ENCODE measurements at regions not wholly inside any gene's neighbourhood (a gene's known extent, or its start where the extent isn't known, plus 50 kb on each side); places are given as distances from the start of the nearest gene placed in this dataset.

DNA sequence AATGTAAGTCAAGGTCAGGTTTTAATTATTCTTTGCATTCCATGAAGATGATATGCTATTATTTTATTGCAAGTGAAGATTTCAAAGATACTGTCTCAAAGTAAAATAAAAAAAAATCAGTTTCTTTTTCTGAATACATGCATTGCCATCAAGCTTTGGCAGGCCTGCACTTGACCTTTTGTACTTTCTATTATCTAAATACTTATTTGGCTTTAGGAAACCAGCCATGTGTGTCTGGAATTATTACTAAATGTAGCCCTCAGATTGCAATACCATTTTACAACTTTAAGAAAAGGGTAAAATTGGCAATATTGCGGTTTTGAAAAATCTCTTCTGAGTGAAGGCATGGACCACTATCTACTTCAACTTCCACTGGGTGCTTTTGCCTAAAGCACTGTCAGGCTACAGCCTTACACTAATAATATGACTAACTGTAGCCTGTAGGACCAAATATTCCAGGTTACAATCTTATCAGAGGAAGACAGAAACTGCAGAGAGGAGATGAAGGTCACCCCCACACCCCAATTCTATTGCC, 349.4 kb upstream of the DCBLD2 start:
- no peak for DNase-seq
- no peak for TF ChIP-seq POLR2A (IDR thresholded peaks at IDR 0.05)
- TF ChIP-seq CTCF (IDR thresholded peaks at IDR 0.05): no peak
- Histone ChIP-seq H3K27ac (no peak overlapping the region), H3K9me3 (no peaks in the 10 kb centered on the region), H3K36me3 (no peaks in the 10 kb centered on the region), H3K4me3 (no peak overlapping the region), H3K4me1 (no peaks in the 10 kb centered on the region), H3K27me3 (no peaks in the 10 kb centered on the region)

- Histone ChIP-seq H3K27me3 (no peaks in the 10 kb centered on the region), H3K27ac (no peak overlapping the region), H3K4me3 (no peak overlapping the region), H3K4me1 (no peaks in the 10 kb centered on the region), H3K9me3 (no peaks in the 10 kb centered on the region), H3K36me3 (no peaks in the 10 kb centered on the region)
- no peak for DNase-seq
- TF ChIP-seq CTCF (IDR thresholded peaks at IDR 0.05): no peak
- no peak for TF ChIP-seq POLR2A (IDR thresholded peaks at IDR 0.05)
Measured at GRCh38 chr3:99250272-99250671, 348.8 kb upstream of the DCBLD2 start.

DNA sequence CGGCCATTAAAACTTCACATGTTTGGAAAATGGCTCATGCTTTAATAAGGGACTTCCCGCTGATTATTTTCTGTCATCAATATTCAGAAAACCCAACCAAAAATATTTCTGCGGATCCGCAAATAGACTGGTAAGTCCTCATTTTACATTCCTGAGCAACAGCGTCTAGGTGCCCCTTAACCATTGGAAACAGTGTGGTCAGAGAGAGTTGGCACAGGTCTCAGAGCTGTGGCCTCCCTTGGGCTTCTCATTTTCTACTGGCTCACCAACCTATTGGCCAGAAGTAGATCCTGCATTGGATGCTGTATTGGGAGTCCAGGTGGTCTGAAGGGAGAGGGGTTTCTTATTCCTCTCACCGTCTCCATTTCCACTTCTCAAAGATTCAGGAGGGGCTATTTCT, 348.1 kb upstream of the DCBLD2 start:
- Histone ChIP-seq H3K27me3 (no peaks in the 10 kb centered on the region), H3K36me3 (no peaks in the 10 kb centered on the region), H3K4me3 (no peak overlapping the region), H3K27ac (no peak overlapping the region), H3K9me3 (no peaks in the 10 kb centered on the region), H3K4me1 (no peaks in the 10 kb centered on the region)
- TF ChIP-seq POLR2A (IDR thresholded peaks at IDR 0.05) (no peak), CTCF (IDR thresholded peaks at IDR 0.05) (no peak)
- DNase-seq: no peak

DNA sequence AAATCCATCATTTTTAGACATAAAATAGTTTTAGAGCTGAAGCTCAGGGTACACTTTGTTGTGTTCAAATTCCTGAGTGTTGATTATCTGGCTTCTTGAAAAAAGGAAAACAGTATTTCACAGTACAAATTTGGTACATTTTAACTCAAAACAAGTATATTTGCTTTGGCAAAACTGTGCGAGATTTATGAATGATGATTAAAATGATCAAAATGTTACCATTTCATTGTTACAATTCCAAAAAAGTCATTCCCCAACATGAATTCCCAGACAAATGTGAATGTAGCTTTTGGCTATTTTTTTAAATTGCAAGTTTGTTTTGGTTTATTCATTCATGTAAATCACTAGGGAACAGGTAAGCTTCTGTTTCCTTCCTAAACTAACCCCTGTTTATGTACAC, 347.4 kb upstream of the DCBLD2 start:
- DNase-seq: no peak
- no peak overlapping the region for H3K4me3 ChIP-seq
- H3K27me3 ChIP-seq: no peaks in the 10 kb centered on the region
- TF ChIP-seq CTCF (IDR thresholded peaks at IDR 0.05) (no peak), POLR2A (IDR thresholded peaks at IDR 0.05) (no peak)
- H3K9me3 ChIP-seq: no peaks in the 10 kb centered on the region
- no peaks in the 10 kb centered on the region for H3K4me1 ChIP-seq
- no peak overlapping the region for H3K27ac ChIP-seq
- H3K36me3 ChIP-seq: no peaks in the 10 kb centered on the region

- no peak overlapping the region for H3K4me3 ChIP-seq
- no peaks in the 10 kb centered on the region for H3K9me3 ChIP-seq
- H3K4me1 ChIP-seq: no peaks in the 10 kb centered on the region
- DNase-seq: no peak
- TF ChIP-seq POLR2A (IDR thresholded peaks at IDR 0.05) (no peak), CTCF (IDR thresholded peaks at IDR 0.05) (no peak)
- H3K27me3 ChIP-seq: no peaks in the 10 kb centered on the region
- H3K36me3 ChIP-seq: no peaks in the 10 kb centered on the region
- H3K27ac ChIP-seq: no peak overlapping the region
Measured at GRCh38 chr3:99248130-99248529, 346.6 kb upstream of the DCBLD2 start.

Data from Peyer's patch (tissue), 4 donors.